ENCODE measurements at regions not wholly inside any gene's neighbourhood (a gene's known extent, or its start where the extent isn't known, plus 50 kb on each side); places are given as distances from the start of the nearest gene placed in this dataset.

DNA sequence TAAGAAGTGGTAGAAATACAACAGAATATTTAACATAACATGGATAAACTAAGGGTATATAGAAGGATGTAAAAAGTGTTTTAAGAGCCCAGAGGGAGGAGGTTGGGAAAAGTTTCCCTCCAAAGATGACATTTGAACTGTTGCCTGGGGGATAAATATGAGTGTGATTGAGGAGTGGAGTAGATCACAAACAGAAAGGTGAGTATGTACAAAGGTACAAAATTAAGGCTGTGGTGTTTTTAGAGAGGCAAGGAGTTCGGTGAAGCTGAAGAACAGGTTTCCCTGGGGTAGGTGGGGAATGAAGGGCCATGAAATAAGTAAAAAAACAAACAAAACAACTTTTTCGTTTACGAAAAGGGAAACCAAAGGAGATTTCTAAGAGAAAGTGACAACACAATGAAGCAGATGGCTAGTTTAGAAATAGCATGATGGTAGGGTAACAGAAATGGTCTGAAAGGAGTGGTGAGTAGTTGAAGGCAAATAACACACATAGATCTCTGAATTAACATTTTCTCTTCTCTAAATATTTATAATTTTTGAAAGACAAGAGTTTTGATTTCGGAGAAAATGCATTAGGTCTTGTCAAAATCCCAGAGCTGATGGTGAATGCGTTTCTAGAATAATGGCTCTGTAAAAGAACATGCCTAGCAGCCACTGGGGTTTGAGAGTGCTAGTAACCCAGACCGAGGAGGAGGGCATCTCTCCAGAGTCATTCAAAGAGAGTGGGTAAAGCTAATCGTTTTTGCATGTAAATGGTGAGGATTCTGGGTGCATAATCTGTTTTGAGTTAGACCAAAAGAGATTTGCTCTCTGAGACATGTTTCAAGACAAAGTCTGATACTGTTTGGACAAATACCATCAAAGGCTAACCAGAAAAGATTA lies 240.4 kb upstream of the DCN start:
- TF ChIP-seq, protein P1, sequence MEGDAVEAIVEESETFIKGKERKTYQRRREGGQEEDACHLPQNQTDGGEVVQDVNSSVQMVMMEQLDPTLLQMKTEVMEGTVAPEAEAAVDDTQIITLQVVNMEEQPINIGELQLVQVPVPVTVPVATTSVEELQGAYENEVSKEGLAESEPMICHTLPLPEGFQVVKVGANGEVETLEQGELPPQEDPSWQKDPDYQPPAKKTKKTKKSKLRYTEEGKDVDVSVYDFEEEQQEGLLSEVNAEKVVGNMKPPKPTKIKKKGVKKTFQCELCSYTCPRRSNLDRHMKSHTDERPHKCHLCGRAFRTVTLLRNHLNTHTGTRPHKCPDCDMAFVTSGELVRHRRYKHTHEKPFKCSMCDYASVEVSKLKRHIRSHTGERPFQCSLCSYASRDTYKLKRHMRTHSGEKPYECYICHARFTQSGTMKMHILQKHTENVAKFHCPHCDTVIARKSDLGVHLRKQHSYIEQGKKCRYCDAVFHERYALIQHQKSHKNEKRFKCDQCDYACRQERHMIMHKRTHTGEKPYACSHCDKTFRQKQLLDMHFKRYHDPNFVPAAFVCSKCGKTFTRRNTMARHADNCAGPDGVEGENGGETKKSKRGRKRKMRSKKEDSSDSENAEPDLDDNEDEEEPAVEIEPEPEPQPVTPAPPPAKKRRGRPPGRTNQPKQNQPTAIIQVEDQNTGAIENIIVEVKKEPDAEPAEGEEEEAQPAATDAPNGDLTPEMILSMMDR (IDR thresholded peaks at IDR 0.05) = no peak
- TF ChIP-seq POLR2A (IDR thresholded peaks at IDR 0.05) (no peak), POLR2AphosphoS5 (IDR thresholded peaks at IDR 0.05) (no peak)
